ENCODE measurements at regions not wholly inside any gene's neighbourhood (a gene's known extent, or its start where the extent isn't known, plus 50 kb on each side); places are given as distances from the start of the nearest gene placed in this dataset.

DNA sequence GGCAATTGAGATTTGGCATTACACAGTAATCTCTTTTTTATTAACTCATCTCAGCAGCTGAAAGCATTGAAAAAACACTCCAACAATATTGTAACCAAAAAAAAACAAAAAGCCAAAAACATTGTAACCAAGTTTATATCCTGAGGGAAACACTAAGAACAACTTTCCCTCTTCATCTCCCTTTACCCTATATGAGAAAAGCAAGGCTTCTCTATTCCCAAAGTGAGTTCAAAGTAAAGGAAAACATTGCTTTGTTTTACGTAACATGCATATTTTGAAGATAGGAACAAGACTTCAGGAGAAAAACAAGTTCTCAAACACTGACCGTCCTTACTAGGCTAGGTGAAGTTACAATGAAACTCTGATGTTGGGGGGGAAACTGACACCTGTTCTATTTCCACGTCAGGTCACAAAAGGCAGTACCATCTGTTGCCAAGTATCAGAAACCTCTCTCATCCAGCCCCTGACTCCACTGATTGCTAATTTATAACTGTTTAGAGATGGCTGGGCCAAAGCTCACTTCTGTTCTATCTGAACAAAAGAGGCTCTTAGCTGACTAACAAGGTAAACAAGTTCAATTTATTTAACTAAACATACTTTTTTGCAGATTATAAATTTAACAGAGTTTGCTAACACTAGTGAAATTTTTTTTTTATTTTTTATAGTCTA is 67.9 kb upstream of the PLXNC1 start:
- TF ChIP-seq PREB (CRISPR knock-in tag; IDR thresholded peaks at IDR 0.05), result no peak
- no peak for TF ChIP-seq POLR2A (conservative IDR thresholded peaks at IDR 0.05)
- no peak for TF ChIP-seq TRIM24 (IDR thresholded peaks at IDR 0.05)
- TF ChIP-seq NBN (IDR thresholded peaks at IDR 0.05; ENCODE audit: low read depth), result no peak
- no peak for TF ChIP-seq IRF1 (CRISPR knock-in tag; IDR thresholded peaks at IDR 0.05; ENCODE audit: borderline replicate concordance)
- TF ChIP-seq ZNF324 (CRISPR knock-in tag; IDR thresholded peaks at IDR 0.05), result no peak
- no peak for TF ChIP-seq XRCC4 (IDR thresholded peaks at IDR 0.05; ENCODE audit: extremely low read depth, insufficient read depth, insufficient read length)
- TF ChIP-seq JUN (IDR thresholded peaks at IDR 0.05; ENCODE audit: borderline replicate concordance, low read depth, low read length), result no peak
- no peak for TF ChIP-seq JUN (CRISPR knock-in tag; IDR thresholded peaks at IDR 0.05; ENCODE audit: borderline replicate concordance)
- TF ChIP-seq ZKSCAN8 (CRISPR knock-in tag; IDR thresholded peaks at IDR 0.05), result no peak

All from K562 (cell line).